ENCODE measurements at regions not wholly inside any gene's neighbourhood (a gene's known extent, or its start where the extent isn't known, plus 50 kb on each side); places are given as distances from the start of the nearest gene placed in this dataset.

- DNase-seq (ENCODE audit: low read depth, low spot score): no peak
Measured at GRCh38 chr19:30785458-30786137, 413.4 kb downstream of the ZNF536 start.

GRCh38 chr19:30784850-30785457 is 412.8 kb downstream of the ZNF536 start:
- no peak for DNase-seq (ENCODE audit: low read depth, low spot score)

- DNase-seq (ENCODE audit: low read depth, low spot score): no peak
Measured at GRCh38 chr19:30783936-30784335, 411.8 kb downstream of the ZNF536 start.

- no peak for DNase-seq (ENCODE audit: low read depth, low spot score)
Measured at GRCh38 chr19:30783212-30783611, 411.0 kb downstream of the ZNF536 start.

- DNase-seq (ENCODE audit: low read depth, low spot score): no peak
Measured at GRCh38 chr19:30781519-30781918, 409.3 kb downstream of the ZNF536 start.

GRCh38 chr19:30781047-30781446 is 408.9 kb downstream of the ZNF536 start:
- DNase-seq (ENCODE audit: low read depth, low spot score): no peak

GRCh38 chr19:30780456-30780855 is 408.3 kb downstream of the ZNF536 start:
- no peak for DNase-seq (ENCODE audit: low read depth, low spot score)

- DNase-seq (ENCODE audit: low read depth, low spot score): no peak
Measured at GRCh38 chr19:30780032-30780431, 407.8 kb downstream of the ZNF536 start.

- no peak for DNase-seq (ENCODE audit: low read depth, low spot score)
Measured at GRCh38 chr19:30778961-30779715, 407.0 kb downstream of the ZNF536 start.

- no peak for DNase-seq (ENCODE audit: low read depth, low spot score)
Measured at GRCh38 chr19:30778061-30778460, 405.9 kb downstream of the ZNF536 start.

GRCh38 chr19:30775956-30776355 is 403.8 kb downstream of the ZNF536 start:
- no peak for DNase-seq (ENCODE audit: low read depth, low spot score)

GRCh38 chr19:30774252-30774766 is 402.1 kb downstream of the ZNF536 start:
- DNase-seq (ENCODE audit: low read depth, low spot score): no peak

- DNase-seq (ENCODE audit: low read depth, low spot score): no peak
Measured at GRCh38 chr19:30762651-30763050, 390.5 kb downstream of the ZNF536 start.

- DNase-seq (ENCODE audit: low read depth, low spot score): no peak
Measured at GRCh38 chr19:30760014-30760413, 387.8 kb downstream of the ZNF536 start.

GRCh38 chr19:30757837-30758617 is 385.8 kb downstream of the ZNF536 start:
- DNase-seq (ENCODE audit: low read depth, low spot score): no peak

GRCh38 chr19:30757104-30757836 is 385.1 kb downstream of the ZNF536 start:
- DNase-seq (ENCODE audit: low read depth, low spot score): no peak

GRCh38 chr19:30755581-30755980 is 383.4 kb downstream of the ZNF536 start:
- no peak for DNase-seq (ENCODE audit: low read depth, low spot score)

GRCh38 chr19:30754162-30754561 is 382.0 kb downstream of the ZNF536 start:
- DNase-seq (ENCODE audit: low read depth, low spot score): no peak

GRCh38 chr19:30752876-30753275 is 380.7 kb downstream of the ZNF536 start:
- no peak for DNase-seq (ENCODE audit: low read depth, low spot score)

- no peak for DNase-seq (ENCODE audit: low read depth, low spot score)
Measured at GRCh38 chr19:30752201-30752600, 380.0 kb downstream of the ZNF536 start.

- DNase-seq (ENCODE audit: low read depth, low spot score): no peak
Measured at GRCh38 chr19:30745476-30745985, 373.3 kb downstream of the ZNF536 start.

All from activated naive CD8-positive, alpha-beta T cell treated with anti-CD3 and anti-CD28 coated beads, Interleukin-2, amount 50 U/mL, for 16 hours (primary cell).